Vagina (tissue), 2 donors: ENCODE measurements at regions not wholly inside any gene's neighbourhood (a gene's known extent, or its start where the extent isn't known, plus 50 kb on each side); places are given as distances from the start of the nearest gene placed in this dataset.

ENCODE experiments used
- CTCF ChIP-seq, 3 experiments: fragments of 450-650 bp in 2 of 3; fragments of 200-600 bp in 1 of 3; sonication (generic) in 1 of 3; IDR thresholded peaks; one replicate each; pipeline ENCODE4 v1.5.1; 2017 to 2019; ENCODE audit warnings: antibody characterized with exemption in 3 of 3, mild to moderate bottlenecking in 2 of 3, moderate library complexity in 2 of 3
- POLR2AphosphoS5 ChIP-seq, 2 donors: sonication (generic); formaldehyde crosslinking; IDR thresholded peaks; one replicate each; pipeline ENCODE4 v1.9.0; 2017; ENCODE audit warnings: antibody characterized with exemption in 2 of 2, mild to moderate bottlenecking in 2 of 2, low read depth in 1 of 2; ENCODE audit not compliant: insufficient read depth in 1 of 2

- TF ChIP-seq POLR2AphosphoS5 (IDR thresholded peaks at IDR 0.05; ENCODE audit: insufficient read depth in 1 of 2, low read depth in 1 of 2) (no peak), CTCF (IDR thresholded peaks at IDR 0.05) (no peak)
Observed at GRCh38 chr13:21964686-21965085, 293.8 kb downstream of the FGF9 start.
